ENCODE measurements at regions not wholly inside any gene's neighbourhood (a gene's known extent, or its start where the extent isn't known, plus 50 kb on each side); places are given as distances from the start of the nearest gene placed in this dataset.

DNA sequence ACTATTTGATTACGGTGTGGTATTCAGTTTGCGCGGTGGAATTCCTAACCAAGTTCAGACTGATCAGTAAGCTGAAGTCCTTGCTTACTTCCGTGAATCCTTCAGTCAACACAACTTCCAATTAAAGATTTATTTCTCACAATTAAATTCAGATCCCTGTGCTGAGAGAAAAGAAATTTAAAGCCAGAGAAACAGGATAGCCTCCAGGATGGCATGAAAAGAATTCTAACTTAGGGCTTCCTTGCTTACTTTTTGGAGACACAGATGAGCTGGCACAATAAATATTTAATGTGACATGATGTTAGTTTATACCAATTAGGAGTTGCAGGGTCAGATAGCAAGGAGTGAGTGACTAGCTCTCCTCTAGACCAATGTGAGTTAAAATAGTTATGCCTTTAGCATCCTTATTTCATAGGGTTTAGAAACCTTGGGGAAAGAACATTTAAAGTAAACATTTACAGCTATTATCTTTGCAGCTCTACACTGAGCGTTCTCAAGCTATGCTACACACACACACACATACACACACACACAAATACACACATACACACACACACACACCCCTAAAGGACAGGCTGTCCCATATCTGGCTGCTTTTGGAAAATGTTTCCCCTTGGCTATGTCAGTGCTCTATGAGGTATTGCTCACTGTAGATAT, 151.0 kb downstream of the TRIB2 start:
- Mint-ChIP-seq H3K9me3 (peaks cover 11 to 19% of the 10 kb centered on the region in 2 donors), H3K4me1 (ENCODE audit: low read depth in 2 of 2) (no peaks in the 10 kb centered on the region), H3K27me3 (peaks cover 8 to 14% of the 10 kb centered on the region in 2 donors), H3K4me3 (no peak overlapping the region), H3K27ac (no peak overlapping the region), H3K36me3 (ENCODE audit: insufficient read depth) (no peaks in the 10 kb centered on the region)
- DNase-seq = no peak
- ATAC-seq (replicated peaks) = no peak

DNA sequence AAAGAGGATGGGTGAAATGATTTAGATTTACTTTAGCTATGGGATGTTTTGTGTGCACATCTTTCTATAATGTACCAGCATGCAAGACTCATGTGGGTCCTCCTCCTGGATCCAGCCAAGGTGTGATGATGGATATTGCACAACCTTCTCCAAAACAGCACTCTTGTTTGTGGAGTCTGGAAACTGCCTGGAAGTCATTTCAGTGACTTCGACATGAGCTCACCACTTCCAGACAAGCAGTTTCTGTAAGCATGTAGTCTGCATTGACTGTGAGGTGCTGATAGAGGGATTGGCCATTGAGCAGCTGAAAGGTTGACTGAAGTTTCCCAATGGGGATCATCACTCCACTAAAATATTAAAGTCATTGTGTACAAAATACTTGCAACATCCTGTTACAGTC, 154.0 kb downstream of the TRIB2 start:
- peaks cover 0 to 2% of the 10 kb centered on the region in 2 donors for H3K9me3 Mint-ChIP-seq
- DNase-seq = no peak
- H3K36me3 Mint-ChIP-seq (ENCODE audit: insufficient read depth) = no peaks in the 10 kb centered on the region
- H3K27ac Mint-ChIP-seq = no peak overlapping the region
- H3K4me3 Mint-ChIP-seq = no peak overlapping the region
- H3K27me3 Mint-ChIP-seq = peaks cover 8 to 19% of the 10 kb centered on the region in 2 donors
- ATAC-seq (replicated peaks) = no peak
- H3K4me1 Mint-ChIP-seq (ENCODE audit: low read depth in 2 of 2) = no peaks in the 10 kb centered on the region

DNA sequence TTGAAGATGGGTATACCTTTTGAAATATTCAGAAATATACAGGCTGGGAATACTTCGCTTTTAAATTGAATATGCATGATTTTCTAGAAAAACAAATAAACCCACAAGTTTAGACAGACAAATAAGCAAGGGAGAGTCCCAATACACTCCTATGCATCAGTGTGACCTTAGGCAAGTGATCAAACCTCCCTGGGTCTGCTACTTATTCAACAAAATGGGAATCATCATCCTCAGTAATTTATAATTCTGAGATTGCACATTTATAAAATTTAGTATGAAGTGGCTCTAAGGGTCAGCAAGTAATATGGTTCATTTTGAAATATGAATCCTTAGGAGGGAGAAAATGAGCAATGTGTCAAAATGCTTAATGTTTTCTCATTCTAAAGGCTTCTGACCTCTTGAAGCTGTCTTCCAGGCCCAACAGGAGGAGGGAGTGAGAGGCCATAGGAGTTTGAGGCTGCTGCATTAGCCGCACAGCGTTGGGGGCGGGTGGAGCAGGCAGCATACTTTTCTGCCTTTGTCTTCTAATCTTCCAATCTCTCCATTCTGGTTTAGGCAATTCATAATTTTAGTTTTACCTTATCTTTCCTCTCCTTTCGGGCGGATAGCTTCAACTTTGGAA, 155.1 kb downstream of the TRIB2 start:
- DNase-seq (no peak), ATAC-seq (replicated peaks) (no peak)
- Mint-ChIP-seq H3K36me3 (ENCODE audit: insufficient read depth) (no peaks in the 10 kb centered on the region), H3K4me1 (ENCODE audit: low read depth in 2 of 2) (no peaks in the 10 kb centered on the region), H3K27ac (no peak overlapping the region), H3K27me3 (peaks cover 8 to 19% of the 10 kb centered on the region in 2 donors), H3K9me3 (no peaks in the 10 kb centered on the region), H3K4me3 (no peak overlapping the region)

DNA sequence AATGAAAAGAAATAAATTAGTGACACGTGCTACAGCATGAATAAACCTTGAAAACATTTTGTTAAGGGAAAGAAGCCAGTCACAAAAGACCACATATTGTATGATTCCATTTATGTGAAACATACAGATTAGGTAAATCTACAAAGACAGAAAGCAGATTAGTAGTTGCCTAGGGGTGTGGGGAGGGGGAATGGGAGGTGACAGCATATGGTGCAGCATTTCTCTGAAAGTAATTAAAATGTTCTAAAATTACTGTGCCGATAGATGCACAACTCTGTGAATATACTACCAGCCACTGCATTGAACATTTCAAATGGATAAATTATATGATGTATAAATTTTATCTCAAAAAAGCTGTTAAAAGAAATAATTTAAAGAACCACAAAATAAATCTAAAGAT, 161.0 kb downstream of the TRIB2 start:
- Mint-ChIP-seq H3K27me3 (peaks cover 0 to 5% of the 10 kb centered on the region in 2 donors), H3K4me3 (no peak overlapping the region), H3K36me3 (ENCODE audit: insufficient read depth) (no peaks in the 10 kb centered on the region), H3K4me1 (ENCODE audit: low read depth in 2 of 2) (no peaks in the 10 kb centered on the region), H3K27ac (no peak overlapping the region), H3K9me3 (no peaks in the 10 kb centered on the region)
- ATAC-seq (replicated peaks) (no peak), DNase-seq (no peak)

DNA sequence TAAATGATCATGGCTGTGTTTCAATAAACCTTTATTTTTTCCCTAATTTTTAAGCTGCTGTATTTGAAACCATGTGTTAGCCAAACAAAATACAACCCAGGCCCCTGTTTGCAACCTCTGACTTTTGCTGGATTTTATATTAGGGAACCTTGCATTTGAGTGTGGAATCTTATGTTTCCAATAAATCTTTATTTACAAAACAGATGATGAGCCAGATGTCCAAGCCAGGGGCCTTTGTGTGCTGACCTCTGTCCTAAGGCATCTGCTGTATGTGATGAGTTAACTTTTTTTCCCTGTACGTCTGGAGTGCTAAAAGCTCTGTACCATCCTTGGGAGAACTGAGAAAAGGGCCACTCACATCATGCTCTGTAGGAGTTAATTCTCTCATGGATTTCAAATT, 162.9 kb downstream of the TRIB2 start:
- ATAC-seq (replicated peaks) (no peak), DNase-seq (no peak)
- no peaks in the 10 kb centered on the region for H3K27me3 Mint-ChIP-seq
- H3K9me3 Mint-ChIP-seq = no peaks in the 10 kb centered on the region
- no peaks in the 10 kb centered on the region for H3K36me3 Mint-ChIP-seq (ENCODE audit: insufficient read depth)
- peaks cover 0 to 1% of the 10 kb centered on the region in 2 donors for H3K4me1 Mint-ChIP-seq (ENCODE audit: low read depth in 2 of 2)
- H3K27ac Mint-ChIP-seq = no peak overlapping the region
- no peak overlapping the region for H3K4me3 Mint-ChIP-seq

DNA sequence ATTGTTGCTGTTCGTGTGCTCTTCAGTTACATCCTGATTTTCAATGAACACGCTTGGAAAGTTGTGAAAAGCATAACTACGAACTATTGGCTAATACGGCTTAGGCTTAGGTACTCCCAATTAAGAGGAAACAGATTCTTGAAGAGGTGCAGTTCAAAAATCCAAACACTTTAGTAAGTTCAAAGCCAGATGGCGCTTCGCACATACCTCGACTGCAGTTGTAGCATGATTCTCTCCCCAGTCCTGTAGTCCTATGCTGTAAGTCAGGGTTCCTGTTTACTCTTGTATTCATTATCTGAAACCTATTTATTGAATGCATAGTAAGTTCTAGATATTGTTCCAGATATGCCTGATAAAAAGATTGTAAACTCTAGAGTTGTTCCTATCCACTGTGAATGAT, 165.2 kb downstream of the TRIB2 start:
- Mint-ChIP-seq H3K4me3 (no peak overlapping the region), H3K9me3 (no peaks in the 10 kb centered on the region), H3K27me3 (no peaks in the 10 kb centered on the region), H3K4me1 (ENCODE audit: low read depth in 2 of 2) (peaks cover 0 to 1% of the 10 kb centered on the region in 2 donors), H3K27ac (no peak overlapping the region), H3K36me3 (ENCODE audit: insufficient read depth) (no peaks in the 10 kb centered on the region)
- DNase-seq (no peak), ATAC-seq (replicated peaks) (no peak)

DNA sequence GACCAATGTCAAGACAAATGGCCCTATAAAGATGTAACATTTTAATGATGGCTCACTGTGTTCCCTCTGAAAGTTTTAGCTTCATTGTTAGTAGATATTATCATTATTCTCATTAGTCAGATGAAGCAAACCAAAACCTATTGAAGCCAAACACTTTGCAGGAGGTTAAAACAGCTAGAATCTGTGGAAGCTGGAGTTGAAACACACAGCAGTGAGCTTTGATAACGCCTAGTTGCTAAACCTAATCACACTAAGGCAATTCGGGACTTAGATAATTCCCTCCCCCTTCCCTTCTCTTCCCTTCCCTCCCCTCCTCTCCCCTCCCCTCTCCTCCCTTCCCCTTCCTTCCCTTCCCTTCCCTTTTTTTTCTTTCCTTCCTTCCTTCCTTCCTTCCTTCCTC, 165.7 kb downstream of the TRIB2 start:
- Mint-ChIP-seq H3K4me1 (ENCODE audit: low read depth in 2 of 2) (peaks cover 0 to 1% of the 10 kb centered on the region in 2 donors), H3K27ac (no peak overlapping the region), H3K36me3 (ENCODE audit: insufficient read depth) (no peaks in the 10 kb centered on the region), H3K4me3 (no peak overlapping the region), H3K27me3 (no peaks in the 10 kb centered on the region), H3K9me3 (no peaks in the 10 kb centered on the region)
- no peak for DNase-seq
- ATAC-seq (replicated peaks) = no peak

DNA sequence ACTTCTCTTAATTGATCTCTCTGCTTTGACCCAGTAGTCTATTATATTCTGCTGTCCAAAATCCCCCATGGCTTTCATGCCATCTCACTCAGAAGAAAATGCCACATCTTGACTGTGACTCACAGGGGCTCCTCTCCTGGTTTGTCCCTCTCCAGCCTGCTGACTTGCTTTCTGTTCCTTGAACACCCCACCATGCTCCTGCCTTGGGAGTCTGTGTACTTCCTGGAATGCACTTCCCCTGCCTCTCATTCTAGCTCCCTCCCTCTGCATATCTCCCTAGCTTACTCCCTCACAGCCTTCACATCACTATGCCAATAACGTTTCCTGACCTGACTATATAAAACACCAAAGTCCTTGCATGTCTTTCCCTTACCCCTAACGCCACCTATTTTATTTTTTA, 167.2 kb downstream of the TRIB2 start:
- Mint-ChIP-seq H3K27ac (no peak overlapping the region), H3K9me3 (no peaks in the 10 kb centered on the region), H3K4me3 (no peak overlapping the region), H3K36me3 (ENCODE audit: insufficient read depth) (no peaks in the 10 kb centered on the region), H3K27me3 (no peaks in the 10 kb centered on the region), H3K4me1 (ENCODE audit: low read depth in 2 of 2) (peaks cover 0 to 1% of the 10 kb centered on the region in 2 donors)
- DNase-seq (no peak), ATAC-seq (replicated peaks) (no peak)

DNA sequence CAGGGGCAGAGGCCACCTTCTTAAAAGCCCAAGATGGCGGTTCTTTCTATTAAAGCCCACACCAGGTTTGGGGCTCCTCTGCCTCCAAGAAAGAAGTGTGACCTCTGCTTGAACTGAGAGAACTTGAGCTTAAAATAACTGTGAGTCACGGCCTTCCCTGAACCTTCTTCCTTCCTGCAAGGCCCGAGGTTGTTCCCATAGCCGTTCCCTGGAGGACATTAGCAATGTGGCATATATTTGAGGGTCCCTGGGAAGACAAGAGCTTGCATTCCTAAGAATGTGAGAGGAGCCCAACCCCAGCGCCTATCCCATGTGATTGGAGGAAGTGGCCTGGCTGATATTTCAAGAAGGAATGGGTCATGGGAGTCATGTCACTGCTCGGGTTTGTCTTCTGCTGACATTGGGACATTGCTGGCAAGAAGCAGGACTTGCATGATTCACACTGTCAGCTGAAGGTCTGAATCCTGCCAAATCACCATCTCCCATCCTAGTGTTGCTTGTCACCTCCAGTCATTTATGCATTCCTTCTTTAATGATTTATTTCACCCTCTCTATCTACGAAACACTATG, 168.1 kb downstream of the TRIB2 start:
- H3K27ac Mint-ChIP-seq = no peak overlapping the region
- ATAC-seq (replicated peaks) (no peak), DNase-seq (no peak)
- H3K9me3 Mint-ChIP-seq = no peaks in the 10 kb centered on the region
- no peaks in the 10 kb centered on the region for H3K36me3 Mint-ChIP-seq (ENCODE audit: insufficient read depth)
- no peak overlapping the region for H3K4me3 Mint-ChIP-seq
- H3K27me3 Mint-ChIP-seq = no peaks in the 10 kb centered on the region
- H3K4me1 Mint-ChIP-seq (ENCODE audit: low read depth in 2 of 2) = peaks cover 0 to 2% of the 10 kb centered on the region in 2 donors

DNA sequence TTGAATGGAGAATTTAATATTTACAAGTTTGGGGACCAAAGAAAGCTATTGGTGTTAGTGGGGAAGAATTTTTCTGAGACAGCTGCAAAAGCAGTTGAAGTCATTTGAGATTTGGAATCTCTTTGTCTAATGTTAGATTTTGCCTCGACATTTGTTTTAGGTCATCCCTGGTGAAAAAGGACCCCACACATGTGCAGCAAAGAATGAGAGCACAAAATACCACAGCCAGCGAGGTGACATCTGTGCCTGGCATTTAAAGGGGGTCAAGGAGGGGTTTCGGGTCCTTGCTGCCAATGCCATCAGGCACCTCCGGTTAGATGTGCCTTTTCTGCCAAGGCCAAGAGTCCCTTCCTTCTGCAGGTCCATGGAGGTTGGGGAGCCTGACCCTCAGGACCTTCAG, 173.3 kb downstream of the TRIB2 start:
- Mint-ChIP-seq H3K27ac (no peak overlapping the region), H3K36me3 (ENCODE audit: insufficient read depth) (no peaks in the 10 kb centered on the region), H3K27me3 (no peaks in the 10 kb centered on the region), H3K9me3 (peaks cover 3 to 20% of the 10 kb centered on the region in 2 donors), H3K4me1 (ENCODE audit: low read depth in 2 of 2) (peaks cover 0 to 2% of the 10 kb centered on the region in 2 donors), H3K4me3 (no peak overlapping the region)
- no peak for ATAC-seq (replicated peaks)
- DNase-seq = no peak

DNA sequence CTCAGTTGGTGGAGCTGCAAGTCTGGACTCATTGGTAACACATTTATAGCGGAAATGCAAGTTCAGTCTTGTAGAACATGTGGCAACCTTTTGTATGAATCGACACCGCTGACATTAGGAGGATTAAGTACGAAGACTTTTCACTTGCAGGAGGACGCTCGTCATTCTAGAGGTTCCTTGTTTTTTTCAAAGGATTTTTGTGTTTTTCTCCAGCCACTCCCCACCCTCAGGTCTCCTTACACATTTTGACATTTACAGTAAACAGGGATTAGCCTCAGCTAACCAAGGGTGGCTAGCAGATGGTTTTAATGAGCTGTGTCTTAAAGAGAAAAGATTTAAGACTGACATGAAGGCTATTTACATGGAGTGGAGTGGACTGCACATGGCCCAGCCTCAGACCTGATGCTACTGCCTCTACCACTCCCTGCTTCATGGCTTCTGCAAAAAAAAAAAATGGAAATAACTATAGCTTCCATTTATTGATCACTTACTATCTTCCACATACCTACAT, 173.8 kb downstream of the TRIB2 start:
- ATAC-seq (replicated peaks) (no peak), DNase-seq (no peak)
- Mint-ChIP-seq H3K27ac (no peak overlapping the region), H3K27me3 (no peaks in the 10 kb centered on the region), H3K4me3 (no peak overlapping the region), H3K36me3 (ENCODE audit: insufficient read depth) (no peaks in the 10 kb centered on the region), H3K4me1 (ENCODE audit: low read depth in 2 of 2) (peaks cover 0 to 2% of the 10 kb centered on the region in 2 donors), H3K9me3 (peaks cover 6 to 25% of the 10 kb centered on the region in 2 donors)

DNA sequence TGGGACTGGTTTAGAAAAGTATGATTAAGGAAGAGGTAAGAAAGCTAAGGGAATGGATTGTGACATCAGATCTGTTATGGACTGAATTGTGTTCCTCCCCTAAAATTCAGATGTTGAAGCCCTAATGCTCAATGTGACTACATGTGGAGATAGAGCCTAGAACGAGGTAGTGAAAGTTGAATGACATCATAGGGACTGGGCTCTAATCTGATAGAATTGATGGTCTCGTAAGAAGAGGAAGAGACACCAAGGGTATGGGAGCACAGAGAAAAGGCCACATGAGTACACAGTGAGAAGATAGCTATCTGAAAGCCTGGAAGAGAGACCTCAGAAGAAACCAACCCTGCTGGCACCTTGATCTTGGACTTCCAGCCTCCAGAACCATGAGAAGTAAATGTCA, 178.3 kb downstream of the TRIB2 start:
- Mint-ChIP-seq H3K9me3 (peaks cover 6 to 26% of the 10 kb centered on the region in 2 donors), H3K27me3 (no peaks in the 10 kb centered on the region), H3K27ac (peak overlapping the region in 1 of 2 donors; percentile 41), H3K36me3 (ENCODE audit: insufficient read depth) (no peaks in the 10 kb centered on the region), H3K4me1 (ENCODE audit: low read depth in 2 of 2) (peaks cover 9 to 12% of the 10 kb centered on the region in 2 donors), H3K4me3 (no peak overlapping the region)
- ATAC-seq (replicated peaks) = no peak
- DNase-seq = no peak

DNA sequence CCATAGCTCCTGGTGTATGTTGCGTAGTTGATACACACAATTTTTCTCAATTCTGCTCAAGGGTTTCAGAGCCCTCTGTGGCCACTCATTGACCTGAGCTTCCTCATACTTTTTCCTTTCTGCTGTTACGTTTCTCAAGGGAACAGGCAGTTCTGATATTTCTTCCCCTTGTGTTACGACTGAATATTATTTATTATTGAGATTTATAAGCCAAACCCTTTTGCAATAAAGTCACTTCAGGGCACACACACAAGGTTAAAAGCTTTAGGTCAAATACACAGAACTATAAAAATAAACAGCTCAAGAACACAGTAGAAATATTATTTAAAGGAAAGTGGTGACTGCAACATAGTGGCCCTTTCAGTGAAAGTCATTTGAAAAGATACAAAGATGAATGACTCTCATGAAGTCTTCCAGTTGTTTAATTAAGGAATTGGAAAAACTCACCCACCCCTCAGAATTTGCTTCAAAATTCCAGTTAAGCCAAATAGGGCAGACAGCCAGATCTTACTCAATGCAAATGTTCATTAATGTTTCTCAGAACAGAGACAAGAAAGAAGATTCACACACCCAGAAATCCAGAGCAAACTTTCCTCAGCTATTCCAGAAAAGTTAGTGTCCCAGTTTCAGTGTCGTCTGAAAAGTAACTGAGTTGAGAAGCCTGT, 179.7 kb downstream of the TRIB2 start:
- H3K36me3 Mint-ChIP-seq (ENCODE audit: insufficient read depth) = no peaks in the 10 kb centered on the region
- H3K27me3 Mint-ChIP-seq = no peaks in the 10 kb centered on the region
- H3K4me1 Mint-ChIP-seq (ENCODE audit: low read depth in 2 of 2) = peaks cover 9 to 12% of the 10 kb centered on the region in 2 donors
- H3K27ac Mint-ChIP-seq = peak overlapping the region; percentile 61 to 77
- peaks cover 6 to 24% of the 10 kb centered on the region in 2 donors for H3K9me3 Mint-ChIP-seq
- ATAC-seq (replicated peaks) (no peak), DNase-seq (no peak)
- no peak overlapping the region for H3K4me3 Mint-ChIP-seq

Measured in effector memory CD8-positive, alpha-beta T cell (primary cell).